22Rv1 (cell line): ENCODE measurements at regions not wholly inside any gene's neighbourhood (a gene's known extent, or its start where the extent isn't known, plus 50 kb on each side); places are given as distances from the start of the nearest gene placed in this dataset.

ENCODE experiments used
- ZFX ChIP-seq: fragments of 450-650 bp; IDR thresholded peaks from 2 replicates; pipeline ENCODE4 v1.6.1; 2017; ENCODE audit warnings: antibody characterized with exemption, borderline replicate concordance
- TF ChIP-seq, protein P1 (sequence below): fragments of 450-650 bp; IDR thresholded peaks from 2 replicates; pipeline ENCODE4 v1.5.1; 2017; ENCODE audit warnings: mild to moderate bottlenecking

DNA sequence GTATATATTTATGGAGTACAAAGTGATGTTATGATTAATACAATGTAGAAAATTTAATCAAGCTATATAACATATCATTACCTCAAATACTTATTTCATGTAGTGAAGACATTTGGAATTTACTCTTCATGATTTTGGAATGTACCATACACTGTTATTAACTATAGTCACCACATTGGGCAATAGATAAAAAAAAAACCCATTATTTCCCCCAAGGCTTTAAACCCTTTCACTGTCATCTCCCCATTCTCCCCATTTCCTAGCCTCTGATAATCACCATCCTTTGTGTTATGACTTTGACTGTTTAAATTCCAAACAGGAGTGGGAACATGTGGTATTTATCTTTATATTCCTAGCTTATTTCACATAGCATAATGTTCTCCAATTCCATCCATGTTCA is 2189.1 kb upstream of the AGA start:
- TF ChIP-seq, protein P1, sequence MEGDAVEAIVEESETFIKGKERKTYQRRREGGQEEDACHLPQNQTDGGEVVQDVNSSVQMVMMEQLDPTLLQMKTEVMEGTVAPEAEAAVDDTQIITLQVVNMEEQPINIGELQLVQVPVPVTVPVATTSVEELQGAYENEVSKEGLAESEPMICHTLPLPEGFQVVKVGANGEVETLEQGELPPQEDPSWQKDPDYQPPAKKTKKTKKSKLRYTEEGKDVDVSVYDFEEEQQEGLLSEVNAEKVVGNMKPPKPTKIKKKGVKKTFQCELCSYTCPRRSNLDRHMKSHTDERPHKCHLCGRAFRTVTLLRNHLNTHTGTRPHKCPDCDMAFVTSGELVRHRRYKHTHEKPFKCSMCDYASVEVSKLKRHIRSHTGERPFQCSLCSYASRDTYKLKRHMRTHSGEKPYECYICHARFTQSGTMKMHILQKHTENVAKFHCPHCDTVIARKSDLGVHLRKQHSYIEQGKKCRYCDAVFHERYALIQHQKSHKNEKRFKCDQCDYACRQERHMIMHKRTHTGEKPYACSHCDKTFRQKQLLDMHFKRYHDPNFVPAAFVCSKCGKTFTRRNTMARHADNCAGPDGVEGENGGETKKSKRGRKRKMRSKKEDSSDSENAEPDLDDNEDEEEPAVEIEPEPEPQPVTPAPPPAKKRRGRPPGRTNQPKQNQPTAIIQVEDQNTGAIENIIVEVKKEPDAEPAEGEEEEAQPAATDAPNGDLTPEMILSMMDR, result no peak
- no peak for TF ChIP-seq ZFX
